Activated T-helper 1 cell treated with anti-CD3 and anti-CD28 coated beads, Interleukin-12 subunit alpha, Interleukin-12 subunit beta, Interleukin-2, Interleukin-4 antibody, amounts not matched to agents 30 ng/mL and 10 ng/mL and 1 ng/mL, durations not matched to agents 14 hours and 24 hours and 36 hours (primary cell): ENCODE measurements at regions not wholly inside any gene's neighbourhood (a gene's known extent, or its start where the extent isn't known, plus 50 kb on each side); places are given as distances from the start of the nearest gene placed in this dataset.
"Not testable (repeated sequence)": the region's sequence is repeated elsewhere in the genome, so short reads cannot be mapped to it uniquely, and the experiment has no call there.

Experiments
- DNase-seq: peaks from one replicate; pipeline ENCODE4 v3.0.0; 2021; ENCODE audit warnings: low spot score
- H3K27ac Mint-ChIP-seq: one replicate; pipeline ENCODE4 v1.8.0; 2021; ENCODE audit warnings: mild to moderate bottlenecking, mixed read lengths
- H3K27me3 Mint-ChIP-seq: one replicate; pipeline ENCODE4 v1.8.0; 2022; ENCODE audit warnings: mild to moderate bottlenecking, moderate library complexity, mixed read lengths; ENCODE audit not compliant: insufficient read depth
- H3K36me3 Mint-ChIP-seq: one replicate; pipeline ENCODE4 v1.8.0; 2021; ENCODE audit warnings: low read depth, mixed read lengths
- H3K4me1 Mint-ChIP-seq: one replicate; pipeline ENCODE4 v1.8.0; 2021; ENCODE audit warnings: low read depth, mixed read lengths
- H3K4me3 Mint-ChIP-seq: one replicate; pipeline ENCODE4 v1.8.0; 2021; ENCODE audit warnings: mild to moderate bottlenecking, moderate library complexity, mixed read lengths
- H3K9me3 Mint-ChIP-seq: one replicate; pipeline ENCODE4 v1.8.0; 2021; ENCODE audit warnings: mixed read lengths
- intact Hi-C: fragments of 100-400 bp; cut with micrococcal nuclease; formaldehyde crosslinking; loops from one replicate; pipeline ENCODE4 v1.15.1; 2024

DNA sequence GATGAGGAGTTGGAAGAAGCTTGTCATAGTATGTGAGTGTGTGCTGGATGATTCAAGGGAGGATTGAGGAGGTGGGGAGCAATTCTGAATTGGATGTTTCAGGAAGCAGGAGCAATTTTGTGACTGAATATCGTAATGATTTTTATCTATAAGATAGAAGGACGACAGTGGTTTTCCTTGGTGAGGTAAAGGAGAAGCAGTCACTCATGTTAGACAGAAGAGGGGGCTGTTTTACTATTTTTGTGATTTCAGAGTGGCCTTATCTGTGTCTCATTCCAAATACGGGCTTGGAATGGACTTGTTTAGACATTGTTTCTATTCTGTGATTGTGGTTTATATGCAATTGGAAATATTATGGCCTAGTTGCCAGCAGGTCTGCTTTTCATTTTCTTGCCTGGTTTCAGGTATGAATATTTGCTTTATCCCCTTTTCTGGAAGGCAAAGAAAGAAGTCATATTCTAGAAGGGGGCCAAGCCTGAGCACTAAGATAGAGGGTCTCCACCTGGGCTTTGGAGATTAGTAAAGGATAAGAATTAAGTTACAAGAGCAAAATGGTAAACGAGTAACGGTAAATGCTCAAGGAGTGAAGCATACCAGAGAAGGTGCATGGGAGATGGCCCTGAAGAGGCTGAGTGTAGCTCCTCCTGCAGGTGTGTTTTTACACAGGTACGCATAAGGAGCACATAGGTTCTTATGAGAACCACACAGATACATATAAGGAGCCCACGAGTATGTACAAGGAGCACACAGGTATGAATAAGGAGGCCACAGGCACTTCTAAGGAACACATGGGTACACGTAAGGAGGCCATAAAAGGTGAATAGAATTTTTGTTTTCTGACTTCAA is 124.6 kb upstream of the KCNAB1 start:
- peaks cover 8% of the 10 kb centered on the region for H3K27me3 Mint-ChIP-seq
- H3K4me3 Mint-ChIP-seq: no peak overlapping the region
- H3K4me1 Mint-ChIP-seq: peaks cover 5% of the 10 kb centered on the region
- intact Hi-C loops: no loop called here
- no peak for DNase-seq
- no peaks in the 10 kb centered on the region for H3K9me3 Mint-ChIP-seq
- no peak overlapping the region for H3K27ac Mint-ChIP-seq
- no peaks in the 10 kb centered on the region for H3K36me3 Mint-ChIP-seq

DNA sequence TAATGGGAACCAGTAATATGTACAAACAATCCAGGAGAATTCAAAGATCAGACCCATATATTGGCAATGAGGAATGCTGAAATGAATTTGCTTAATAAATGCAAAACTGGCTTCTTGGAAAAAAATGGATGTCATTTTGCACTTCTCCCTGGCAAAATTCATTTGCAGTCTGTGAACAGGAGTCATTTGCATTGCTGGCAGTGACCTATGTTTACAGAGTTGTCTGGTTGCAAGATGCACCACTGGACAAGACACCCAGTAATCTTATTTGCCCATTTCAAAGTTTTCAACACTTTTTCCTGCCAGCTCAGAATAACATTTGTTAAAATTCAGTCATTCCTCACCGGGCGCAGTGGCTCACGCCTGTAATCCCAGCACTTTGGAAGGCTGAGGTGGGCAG is 123.5 kb upstream of the KCNAB1 start:
- Mint-ChIP-seq H3K9me3 (no peaks in the 10 kb centered on the region), H3K36me3 (no peaks in the 10 kb centered on the region), H3K27me3 (peaks cover 9% of the 10 kb centered on the region), H3K4me3 (no peak overlapping the region), H3K4me1 (peaks cover 5% of the 10 kb centered on the region), H3K27ac (no peak overlapping the region)
- DNase-seq: no peak
- intact Hi-C loops: no loop called here

DNA sequence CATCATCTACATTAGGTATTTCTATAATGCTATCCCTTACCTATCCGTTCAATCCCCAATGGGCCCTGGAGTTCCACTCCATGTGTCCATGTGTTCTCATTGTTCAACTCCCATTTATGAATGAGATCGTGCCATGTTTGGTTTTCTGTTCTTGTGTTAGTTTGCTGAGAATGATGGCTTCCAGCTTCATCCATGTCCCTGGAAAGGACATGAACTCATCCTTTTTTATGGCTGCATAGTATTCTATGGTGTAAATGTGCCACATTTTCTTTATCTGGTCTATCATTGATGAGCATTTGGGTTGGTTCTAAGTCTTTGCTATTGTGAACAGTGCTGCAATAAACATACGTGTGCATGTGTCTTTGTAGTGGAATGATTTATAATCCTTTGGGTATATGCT is 122.2 kb upstream of the KCNAB1 start:
- H3K27me3 Mint-ChIP-seq, DNase-seq, intact Hi-C loops, H3K36me3 Mint-ChIP-seq, H3K9me3 Mint-ChIP-seq, H3K4me1 Mint-ChIP-seq, H3K4me3 Mint-ChIP-seq, H3K27ac Mint-ChIP-seq: not testable (repeated sequence)

DNA sequence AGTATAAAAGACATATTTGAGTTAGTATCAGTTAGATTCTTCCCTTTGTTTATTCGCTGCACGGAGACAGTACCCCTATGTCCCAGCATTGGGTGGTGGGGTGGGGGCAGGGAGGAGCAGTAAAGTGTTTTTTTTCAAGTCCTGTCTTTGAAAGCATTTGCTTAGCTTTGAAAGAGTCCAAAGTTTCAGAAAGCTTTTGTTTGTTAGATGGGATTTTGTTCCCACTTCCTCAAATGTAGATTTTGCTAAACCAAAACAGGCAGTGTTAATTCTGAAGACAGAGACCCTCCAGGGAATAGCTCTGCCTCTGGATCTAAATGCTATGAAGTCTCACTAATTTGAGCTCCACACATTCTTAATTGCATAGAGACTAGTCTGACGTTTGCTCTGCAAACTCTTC is 114.6 kb upstream of the KCNAB1 start:
- Mint-ChIP-seq H3K36me3 (no peaks in the 10 kb centered on the region), H3K27ac (no peak overlapping the region), H3K4me1 (no peaks in the 10 kb centered on the region), H3K4me3 (no peak overlapping the region), H3K9me3 (no peaks in the 10 kb centered on the region), H3K27me3 (peaks cover 2% of the 10 kb centered on the region)
- intact Hi-C loops: no loop called here
- no peak for DNase-seq

DNA sequence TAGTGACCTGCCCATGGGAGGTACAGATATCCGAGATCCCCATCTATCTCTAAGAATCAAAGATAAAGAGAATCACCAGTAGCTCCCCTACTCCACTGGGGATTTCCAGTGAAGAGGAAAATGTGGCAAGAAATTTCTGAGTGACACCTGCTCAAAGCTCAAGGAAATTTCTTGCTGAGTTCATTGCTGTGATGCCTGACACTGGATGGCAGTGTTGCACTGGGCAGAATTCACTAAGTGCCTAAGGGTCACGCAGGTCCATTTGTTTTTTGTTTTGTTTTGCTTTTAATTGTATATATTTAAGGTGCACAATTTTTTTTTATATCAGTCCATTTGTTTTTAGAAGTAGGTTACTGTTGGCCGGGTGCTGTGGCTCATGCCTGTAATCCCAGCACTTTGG is 109.5 kb upstream of the KCNAB1 start:
- Mint-ChIP-seq H3K9me3 (no peaks in the 10 kb centered on the region), H3K4me3 (no peak overlapping the region), H3K4me1 (no peaks in the 10 kb centered on the region), H3K27ac (no peak overlapping the region), H3K27me3 (peaks cover 5% of the 10 kb centered on the region), H3K36me3 (no peaks in the 10 kb centered on the region)
- intact Hi-C loops: no loop called here
- no peak for DNase-seq

DNA sequence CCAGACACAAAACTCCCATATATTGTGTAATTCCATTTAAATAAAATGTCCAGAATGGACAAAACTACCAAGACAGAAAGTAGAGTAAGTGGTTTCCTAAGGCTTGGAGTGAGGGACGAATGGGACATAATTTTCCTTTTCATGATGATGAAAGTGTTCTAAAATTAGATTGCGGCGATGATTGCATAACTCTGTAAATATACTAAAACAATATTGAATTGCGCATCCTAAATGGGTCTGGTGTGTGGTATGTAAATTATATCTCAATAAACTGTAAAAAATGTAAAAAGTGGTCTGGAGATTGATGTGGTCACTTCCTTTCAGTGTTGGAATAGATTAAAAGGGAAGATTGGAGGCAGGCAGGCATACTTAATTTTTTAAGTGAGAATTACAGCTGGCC is 105.9 kb upstream of the KCNAB1 start:
- no peaks in the 10 kb centered on the region for H3K9me3 Mint-ChIP-seq
- no peaks in the 10 kb centered on the region for H3K36me3 Mint-ChIP-seq
- H3K4me3 Mint-ChIP-seq: no peak overlapping the region
- H3K27me3 Mint-ChIP-seq: peaks cover 5% of the 10 kb centered on the region
- no peak for DNase-seq
- no peaks in the 10 kb centered on the region for H3K4me1 Mint-ChIP-seq
- no peak overlapping the region for H3K27ac Mint-ChIP-seq
- intact Hi-C loops: no loop called here

DNA sequence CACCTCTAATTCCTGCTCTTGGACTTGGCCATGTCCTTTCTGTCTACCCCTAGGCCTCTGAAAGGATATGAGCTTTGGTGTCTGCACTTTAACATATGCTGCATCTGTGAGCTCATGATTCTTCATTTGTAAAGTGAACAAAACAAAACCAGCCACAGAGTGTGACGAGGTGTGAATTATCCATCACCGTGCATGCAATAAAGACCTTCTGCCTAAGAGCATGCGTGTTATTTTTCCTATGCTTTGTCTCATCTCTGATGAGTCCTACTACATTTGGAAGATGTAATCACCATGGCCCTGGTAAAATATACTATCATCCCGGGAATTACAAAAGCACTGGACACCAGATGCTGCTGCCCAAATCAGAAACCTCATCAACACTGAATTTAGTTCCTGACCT is 103.5 kb upstream of the KCNAB1 start:
- DNase-seq: no peak
- Mint-ChIP-seq H3K4me1 (no peaks in the 10 kb centered on the region), H3K4me3 (no peak overlapping the region), H3K27me3 (peaks cover 5% of the 10 kb centered on the region), H3K27ac (no peak overlapping the region), H3K36me3 (no peaks in the 10 kb centered on the region), H3K9me3 (no peaks in the 10 kb centered on the region)
- intact Hi-C loops: no loop called here

DNA sequence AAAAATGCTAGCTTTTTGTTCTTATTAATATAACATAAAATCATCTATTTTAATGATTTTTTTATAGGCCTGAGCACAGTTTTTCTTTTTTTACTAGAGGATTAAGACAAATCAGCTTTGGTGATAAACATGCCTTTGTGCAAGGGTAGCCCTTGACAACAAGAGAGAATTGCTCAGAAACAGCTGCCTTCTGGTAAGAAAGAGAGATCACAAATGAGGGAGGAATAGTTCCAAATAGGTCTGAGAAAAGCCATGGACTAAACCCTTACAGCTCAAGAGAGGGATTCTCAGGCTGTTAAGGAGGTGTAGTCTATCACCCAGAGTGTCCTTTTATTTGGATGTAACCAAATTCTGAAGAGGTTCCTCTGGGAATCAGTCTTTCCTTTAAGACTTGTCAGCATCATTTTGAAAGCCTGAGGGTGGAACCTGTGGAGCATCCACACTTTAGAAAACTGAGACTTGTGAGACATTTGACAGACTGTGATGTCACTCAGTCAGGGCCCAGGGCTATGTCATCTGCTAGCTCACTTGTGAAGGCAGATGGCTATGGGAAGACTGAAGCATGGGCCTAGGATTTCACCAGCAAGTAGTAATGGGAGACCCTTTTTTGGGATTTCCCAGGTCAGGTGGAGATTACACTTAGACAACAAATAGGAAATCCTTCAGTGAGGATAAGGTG is 102.9 kb upstream of the KCNAB1 start:
- no peak for DNase-seq
- Mint-ChIP-seq H3K36me3 (no peaks in the 10 kb centered on the region), H3K4me1 (no peaks in the 10 kb centered on the region), H3K27ac (no peak overlapping the region), H3K9me3 (no peaks in the 10 kb centered on the region), H3K4me3 (no peak overlapping the region), H3K27me3 (peaks cover 3% of the 10 kb centered on the region)
- intact Hi-C loops: no loop called here

DNA sequence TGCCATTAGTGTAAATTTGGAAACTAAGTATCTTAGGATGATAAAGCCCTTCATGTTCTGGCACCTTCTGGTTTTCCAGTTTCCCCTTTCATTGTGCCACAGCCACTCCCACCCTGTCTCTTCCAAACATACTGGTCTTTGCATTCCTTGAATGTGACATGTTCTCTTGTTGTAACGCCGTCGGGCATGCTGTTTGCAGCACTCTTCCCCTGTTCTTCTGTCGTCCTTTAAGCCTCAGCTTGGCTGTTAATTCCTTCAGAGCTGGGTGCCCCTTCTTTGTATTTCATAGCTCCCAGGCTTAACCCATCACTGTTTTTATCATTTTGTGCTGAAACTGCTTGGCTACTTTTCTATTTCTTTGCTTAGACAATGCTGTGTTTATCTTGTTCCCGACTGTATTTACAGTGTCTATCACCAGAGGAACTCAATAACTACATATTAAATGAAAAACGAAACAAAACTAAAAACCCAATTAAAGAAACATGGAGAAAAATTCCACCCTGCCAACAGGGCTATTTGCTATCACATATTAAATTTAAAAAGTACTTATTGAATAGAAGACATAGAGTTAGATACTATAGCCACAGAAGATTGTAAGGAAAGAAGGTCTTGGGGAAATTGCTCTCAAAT is 95.4 kb upstream of the KCNAB1 start:
- Mint-ChIP-seq H3K4me1 (no peaks in the 10 kb centered on the region), H3K36me3 (no peaks in the 10 kb centered on the region), H3K27ac (no peak overlapping the region), H3K27me3 (peaks cover 6% of the 10 kb centered on the region), H3K9me3 (no peaks in the 10 kb centered on the region), H3K4me3 (no peak overlapping the region)
- no peak for DNase-seq
- intact Hi-C loops: no loop called here

DNA sequence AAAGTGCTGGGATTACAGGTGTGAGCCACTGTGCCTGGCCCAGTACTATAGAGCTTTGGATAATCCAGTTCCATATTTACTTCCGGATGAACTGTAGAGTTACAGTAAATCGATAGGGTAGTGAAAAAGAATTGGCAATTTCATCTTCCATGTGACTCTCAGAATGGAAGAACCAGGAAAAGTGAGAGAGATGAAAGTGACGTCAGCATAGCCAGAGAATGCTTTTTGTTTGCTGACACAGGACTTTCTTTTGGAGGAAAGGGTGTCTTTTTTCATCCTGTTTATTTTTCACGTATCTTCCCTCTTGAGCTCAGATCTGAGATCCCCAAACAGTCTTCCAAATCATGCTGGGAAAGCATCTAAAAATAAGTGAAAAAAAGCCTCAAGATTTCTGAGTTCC is 91.2 kb upstream of the KCNAB1 start:
- no peak for DNase-seq
- Mint-ChIP-seq H3K36me3 (no peaks in the 10 kb centered on the region), H3K4me3 (no peak overlapping the region), H3K9me3 (no peaks in the 10 kb centered on the region), H3K4me1 (no peaks in the 10 kb centered on the region), H3K27me3 (peaks cover 4% of the 10 kb centered on the region), H3K27ac (no peak overlapping the region)
- intact Hi-C loops: no loop called here

DNA sequence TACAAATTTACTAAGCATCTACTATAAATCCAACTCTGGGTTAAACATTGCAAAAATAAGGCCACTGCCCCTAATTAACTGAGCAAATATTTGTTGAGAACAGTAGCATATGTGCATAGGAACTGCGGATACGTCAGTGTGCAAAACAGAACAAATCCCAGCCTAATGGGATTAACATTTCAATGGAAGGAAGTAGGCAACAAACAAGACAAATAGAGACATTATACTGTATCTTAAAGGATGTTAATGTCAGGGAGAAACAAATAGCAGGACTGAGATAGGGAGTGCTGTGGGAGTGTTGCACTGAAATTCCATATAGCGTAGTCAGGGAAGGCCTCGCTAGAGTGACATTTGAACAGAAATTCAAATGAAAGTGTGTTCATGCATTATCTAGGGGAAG is 89.7 kb upstream of the KCNAB1 start:
- Mint-ChIP-seq H3K27me3 (no peaks in the 10 kb centered on the region), H3K27ac (no peak overlapping the region), H3K4me1 (no peaks in the 10 kb centered on the region), H3K4me3 (no peak overlapping the region), H3K9me3 (no peaks in the 10 kb centered on the region), H3K36me3 (no peaks in the 10 kb centered on the region)
- intact Hi-C loops: no loop called here
- no peak for DNase-seq

DNA sequence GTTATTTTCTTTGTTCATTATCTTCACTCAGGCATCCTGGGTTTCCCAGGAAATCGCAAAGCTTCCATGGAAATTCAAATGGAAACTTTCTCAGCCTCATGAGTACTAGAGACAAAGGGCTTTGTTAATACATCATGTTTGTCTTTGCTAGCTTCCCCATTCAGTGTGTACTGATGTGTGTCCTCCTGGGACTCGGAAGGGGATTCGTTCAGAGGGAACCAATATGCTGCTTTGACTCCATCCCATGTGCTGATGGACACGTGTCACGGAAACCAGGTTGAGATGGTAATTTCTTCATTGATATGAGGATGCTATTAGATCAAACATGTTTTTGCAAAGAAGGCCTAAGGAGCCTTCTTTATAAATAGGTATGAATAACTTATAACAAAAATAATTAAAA is 87.0 kb upstream of the KCNAB1 start:
- Mint-ChIP-seq H3K36me3 (no peaks in the 10 kb centered on the region), H3K27me3 (no peaks in the 10 kb centered on the region), H3K9me3 (no peaks in the 10 kb centered on the region), H3K4me1 (no peaks in the 10 kb centered on the region), H3K4me3 (no peak overlapping the region), H3K27ac (no peak overlapping the region)
- DNase-seq: no peak
- intact Hi-C loops: no loop called here

DNA sequence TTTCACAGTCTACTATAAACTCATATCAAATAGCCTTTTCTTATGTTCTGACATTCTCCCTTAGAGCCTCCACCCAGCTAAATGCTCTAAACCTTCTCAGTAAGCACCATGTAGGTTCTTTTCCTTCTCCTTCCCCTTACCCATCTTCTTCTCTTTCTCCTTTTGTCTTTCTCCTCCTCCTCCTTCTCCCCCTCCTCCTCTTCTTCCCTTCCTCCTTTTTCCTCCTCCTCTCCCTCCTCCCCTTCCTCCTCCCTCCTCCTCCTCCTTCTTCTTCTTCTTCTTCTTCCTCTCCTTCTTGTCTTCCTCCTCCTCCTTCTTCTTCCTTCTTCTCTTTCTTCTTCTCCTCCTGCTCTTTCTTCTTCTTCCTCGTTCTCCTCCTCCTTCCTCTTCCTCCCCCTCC is 85.2 kb upstream of the KCNAB1 start:
- Mint-ChIP-seq H3K4me3 (no peak overlapping the region), H3K27ac (no peak overlapping the region), H3K27me3 (no peaks in the 10 kb centered on the region), H3K36me3 (no peaks in the 10 kb centered on the region), H3K9me3 (no peaks in the 10 kb centered on the region), H3K4me1 (no peaks in the 10 kb centered on the region)
- DNase-seq: no peak
- intact Hi-C loops: no loop called here
